ENCODE measurements at regions not wholly inside any gene's neighbourhood (a gene's known extent, or its start where the extent isn't known, plus 50 kb on each side); places are given as distances from the start of the nearest gene placed in this dataset.

DNA sequence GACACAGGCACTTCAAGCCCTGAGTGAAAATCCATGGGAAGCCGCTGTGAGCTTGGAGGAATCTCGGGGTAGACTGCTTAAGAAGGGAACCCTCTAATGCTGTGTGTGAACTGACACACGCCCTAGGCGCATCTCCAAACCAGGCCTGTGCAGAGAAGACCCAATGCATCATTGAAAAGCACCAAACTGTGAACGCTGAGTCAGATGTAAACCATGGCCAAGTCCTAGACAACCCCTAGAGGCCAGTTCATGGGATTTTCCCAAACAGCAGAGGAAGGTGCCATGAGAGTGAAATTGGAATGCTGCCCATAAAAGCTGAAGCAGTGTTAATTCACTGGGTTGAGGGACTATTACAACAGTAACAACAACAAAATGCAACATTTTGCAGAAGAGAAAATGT is 296.5 kb downstream of the SMOC2 start:
- no peaks in the 10 kb centered on the region for H3K9me3 ChIP-seq (ENCODE audit: control insufficient read depth, low read length)

DNA sequence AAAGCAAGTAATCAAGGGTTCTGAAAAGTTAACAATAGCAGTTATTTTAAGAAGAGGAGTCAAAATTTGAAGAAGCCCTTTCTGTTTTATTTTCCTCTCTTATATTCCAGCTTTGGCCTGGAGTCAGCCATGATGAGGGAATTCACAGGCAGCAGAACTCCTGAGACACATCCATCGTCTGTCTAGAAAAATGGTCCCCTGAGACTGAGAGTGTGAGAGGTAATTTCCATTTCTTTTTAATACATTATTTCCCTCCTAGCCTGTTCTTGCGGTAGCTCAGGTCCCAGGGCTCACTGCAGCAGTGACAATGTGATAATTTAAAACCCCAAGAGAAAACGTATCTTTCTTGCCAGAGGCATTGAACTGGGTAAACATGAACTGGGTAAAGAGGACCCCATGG is 296.0 kb downstream of the SMOC2 start:
- Mint-ChIP-seq H3K27ac (no peak overlapping the region), H3K9me3 (no peaks in the 10 kb centered on the region), H3K36me3 (ENCODE audit: low read depth) (no peaks in the 10 kb centered on the region), H3K4me1 (peaks cover 2% of the 10 kb centered on the region), H3K4me3 (no peak overlapping the region), H3K27me3 (ENCODE audit: insufficient read depth) (no peaks in the 10 kb centered on the region)
- Histone ChIP-seq H3K36me3 (ENCODE audit: control insufficient read depth, insufficient read depth, low read length) (no peaks in the 10 kb centered on the region), H3K9me3 (ENCODE audit: control insufficient read depth, low read length) (no peaks in the 10 kb centered on the region), H3K9ac (ENCODE audit: extremely low read depth, low read length, poor library complexity, severe bottlenecking) (no peak overlapping the region), H3K27me3 (ENCODE audit: control insufficient read depth, insufficient read depth, low read length, poor library complexity, severe bottlenecking) (no peaks in the 10 kb centered on the region), H3K27ac (ENCODE audit: low read depth, low read length) (no peak overlapping the region), H3K4me3 (ENCODE audit: low read length) (no peak overlapping the region), H3K4me1 (ENCODE audit: control insufficient read depth, insufficient read depth, low read length) (no peaks in the 10 kb centered on the region)
- WGBS, 2 experiments (ENCODE audit: insufficient coverage in 1 of 2, insufficient read length in 1 of 2), result 91 to 96% methylated on average over 3 of the region's 3 CpGs
- TF ChIP-seq CTCF (conservative IDR thresholded peaks at IDR 0.05), result no peak
- DNase-seq, result no peak

More for the DNA sequence above, 296.5 kb downstream of the SMOC2 start:
- peak; percentile 59 for TF ChIP-seq CTCF (conservative IDR thresholded peaks at IDR 0.05)
- Histone ChIP-seq H3K9ac (ENCODE audit: extremely low read depth, low read length, poor library complexity, severe bottlenecking) (no peak overlapping the region), H3K4me3 (ENCODE audit: low read length) (no peak overlapping the region), H3K4me1 (ENCODE audit: control insufficient read depth, insufficient read depth, low read length) (no peaks in the 10 kb centered on the region), H3K36me3 (ENCODE audit: control insufficient read depth, insufficient read depth, low read length) (no peaks in the 10 kb centered on the region), H3K27me3 (ENCODE audit: control insufficient read depth, insufficient read depth, low read length, poor library complexity, severe bottlenecking) (no peaks in the 10 kb centered on the region), H3K27ac (ENCODE audit: low read depth, low read length) (no peak overlapping the region)
- H3K36me3 Mint-ChIP-seq (ENCODE audit: low read depth), result no peaks in the 10 kb centered on the region
- DNase-seq, result no peak
- no peaks in the 10 kb centered on the region for H3K9me3 Mint-ChIP-seq
- 90 to 94% methylated on average over 5 of the region's 5 CpGs for WGBS, 2 experiments (ENCODE audit: insufficient coverage in 1 of 2, insufficient read length in 1 of 2)
- H3K27me3 Mint-ChIP-seq (ENCODE audit: insufficient read depth), result no peaks in the 10 kb centered on the region
- H3K4me3 Mint-ChIP-seq, result no peak overlapping the region
- no peak overlapping the region for H3K27ac Mint-ChIP-seq
- H3K4me1 Mint-ChIP-seq, result peaks cover 2% of the 10 kb centered on the region

- no peaks in the 10 kb centered on the region for H3K27me3 Mint-ChIP-seq (ENCODE audit: insufficient read depth)
- Histone ChIP-seq H3K4me1 (ENCODE audit: control insufficient read depth, insufficient read depth, low read length) (no peaks in the 10 kb centered on the region), H3K27me3 (ENCODE audit: control insufficient read depth, insufficient read depth, low read length, poor library complexity, severe bottlenecking) (no peaks in the 10 kb centered on the region), H3K4me3 (ENCODE audit: low read length) (no peak overlapping the region), H3K27ac (ENCODE audit: low read depth, low read length) (no peak overlapping the region), H3K36me3 (ENCODE audit: control insufficient read depth, insufficient read depth, low read length) (no peaks in the 10 kb centered on the region), H3K9ac (ENCODE audit: extremely low read depth, low read length, poor library complexity, severe bottlenecking) (no peak overlapping the region), H3K9me3 (ENCODE audit: control insufficient read depth, low read length) (no peaks in the 10 kb centered on the region)
- peaks cover 2% of the 10 kb centered on the region for H3K4me1 Mint-ChIP-seq
- no peak overlapping the region for H3K27ac Mint-ChIP-seq
- no peak for TF ChIP-seq CTCF (conservative IDR thresholded peaks at IDR 0.05)
- no peaks in the 10 kb centered on the region for H3K36me3 Mint-ChIP-seq (ENCODE audit: low read depth)
- no peak overlapping the region for H3K4me3 Mint-ChIP-seq
- DNase-seq, result no peak
- no peaks in the 10 kb centered on the region for H3K9me3 Mint-ChIP-seq
Measured at GRCh38 chr6:168736039-168736438, 295.1 kb downstream of the SMOC2 start.

Measured in endodermal cell (in vitro differentiated cells).